Trophoblast cell (in vitro differentiated cells and primary cell): ENCODE measurements at regions not wholly inside any gene's neighbourhood (a gene's known extent, or its start where the extent isn't known, plus 50 kb on each side); places are given as distances from the start of the nearest gene placed in this dataset.

Experiments used
- DNase-seq, 2 donors: peaks; one replicate each; pipeline ENCODE4 v3.0.0-alpha.2; 2016
- H2AFZ ChIP-seq: 2 replicates; pipeline ENCODE4 v1.6.1; 2013; ENCODE audit warnings: low read length, moderate library complexity, mild to moderate bottlenecking; ENCODE audit not compliant: insufficient read depth, poor library complexity
- H2AK5ac ChIP-seq: 2 replicates; pipeline ENCODE4 v1.6.1; 2013; ENCODE audit warnings: mild to moderate bottlenecking, low read length
- H2BK120ac ChIP-seq: 2 replicates; pipeline ENCODE4 v1.6.1; 2013; ENCODE audit warnings: low read length, mild to moderate bottlenecking, moderate library complexity; ENCODE audit not compliant: insufficient read depth, poor library complexity
- H2BK12ac ChIP-seq: 2 replicates; pipeline ENCODE4 v1.6.1; 2013; ENCODE audit warnings: mild to moderate bottlenecking, low read length, moderate library complexity
- H2BK5ac ChIP-seq: 2 replicates; pipeline ENCODE4 v1.6.1; 2013; ENCODE audit warnings: low read length, low read depth, moderate library complexity, mild to moderate bottlenecking; ENCODE audit not compliant: poor library complexity
- H3K14ac ChIP-seq: 2 replicates; pipeline ENCODE4 v1.6.1; 2013; ENCODE audit warnings: mild to moderate bottlenecking, low read length
- H3K18ac ChIP-seq: 2 replicates; pipeline ENCODE4 v1.6.1; 2013; ENCODE audit warnings: mild to moderate bottlenecking, low read length
- H3K23ac ChIP-seq: 2 replicates; pipeline ENCODE4 v1.6.1; 2013; ENCODE audit warnings: low read length
- H3K27ac ChIP-seq: 2 replicates; pipeline ENCODE4 v1.5.1; 2013; ENCODE audit warnings: low read depth, mild to moderate bottlenecking, inconsistent platforms, low read length, moderate library complexity
- H3K27me3 ChIP-seq: 2 replicates; pipeline ENCODE4 v1.6.1; 2013; ENCODE audit warnings: inconsistent platforms, mild to moderate bottlenecking, low read length, moderate library complexity; ENCODE audit not compliant: insufficient read depth
- H3K36me3 ChIP-seq, 2 experiments: 1 replicate in 1 of 2; 2 replicates in 1 of 2; pipeline ENCODE4 v1.6.1; 2013; ENCODE audit warnings: low read length in 2 of 2, mild to moderate bottlenecking in 2 of 2, moderate library complexity in 1 of 2; ENCODE audit not compliant: insufficient read depth in 2 of 2, control insufficient read depth in 1 of 2
- H3K4ac ChIP-seq: 2 replicates; pipeline ENCODE4 v1.6.1; 2013; ENCODE audit warnings: low read depth, mild to moderate bottlenecking, low read length, moderate library complexity
- H3K4me1 ChIP-seq, 2 experiments: 1 replicate in 1 of 2; 2 replicates in 1 of 2; pipeline ENCODE4 v1.6.1; 2013; ENCODE audit warnings: low read length in 2 of 2, mild to moderate bottlenecking in 2 of 2, moderate library complexity in 1 of 2; ENCODE audit not compliant: insufficient read depth in 2 of 2, control insufficient read depth in 1 of 2
- H3K4me2 ChIP-seq: 2 replicates; pipeline ENCODE4 v1.6.1; 2013; ENCODE audit warnings: inconsistent platforms, mild to moderate bottlenecking, low read length, moderate library complexity
- H3K4me3 ChIP-seq: 2 replicates; pipeline ENCODE4 v1.5.1; 2013; ENCODE audit warnings: mild to moderate bottlenecking, low read depth, low read length, inconsistent platforms
- H3K79me1 ChIP-seq: one replicate; pipeline ENCODE4 v1.6.1; 2013; ENCODE audit warnings: low read length
- H3K79me2 ChIP-seq: 2 replicates; pipeline ENCODE4 v1.6.1; 2013; ENCODE audit warnings: low read length, mild to moderate bottlenecking; ENCODE audit not compliant: control insufficient read depth, insufficient read depth, poor library complexity
- H3K9ac ChIP-seq: 2 replicates; pipeline ENCODE4 v1.6.1; 2013; ENCODE audit warnings: mild to moderate bottlenecking, low read length
- H3K9me3 ChIP-seq: 2 replicates; pipeline ENCODE4 v1.6.1; 2013; ENCODE audit warnings: low read depth, mild to moderate bottlenecking, control low read depth, inconsistent platforms, low read length; ENCODE audit not compliant: insufficient read depth
- H4K12ac ChIP-seq: 2 replicates; pipeline ENCODE4 v1.6.1; 2013; ENCODE audit warnings: low read depth, mild to moderate bottlenecking, low read length, moderate library complexity
- H4K8ac ChIP-seq: 2 replicates; pipeline ENCODE4 v1.6.1; 2013; ENCODE audit warnings: low read depth, mild to moderate bottlenecking, low read length, moderate library complexity
- H4K91ac ChIP-seq: one replicate; pipeline ENCODE4 v1.6.1; 2013; ENCODE audit warnings: low read depth, mild to moderate bottlenecking, low read length, moderate library complexity
- WGBS: extraction: QIAGEN DNeasy Blood & Tissue Kit; methylation state at CpG from one replicate; pipeline ENCODE4 v1.1.7; 2013; ENCODE audit warnings: missing lambda C conversion rate; ENCODE audit not compliant: insufficient read length, insufficient coverage; ENCODE audit errors: extremely low coverage; 5-methylcytosine and 5-hydroxymethylcytosine counted together

DNA sequence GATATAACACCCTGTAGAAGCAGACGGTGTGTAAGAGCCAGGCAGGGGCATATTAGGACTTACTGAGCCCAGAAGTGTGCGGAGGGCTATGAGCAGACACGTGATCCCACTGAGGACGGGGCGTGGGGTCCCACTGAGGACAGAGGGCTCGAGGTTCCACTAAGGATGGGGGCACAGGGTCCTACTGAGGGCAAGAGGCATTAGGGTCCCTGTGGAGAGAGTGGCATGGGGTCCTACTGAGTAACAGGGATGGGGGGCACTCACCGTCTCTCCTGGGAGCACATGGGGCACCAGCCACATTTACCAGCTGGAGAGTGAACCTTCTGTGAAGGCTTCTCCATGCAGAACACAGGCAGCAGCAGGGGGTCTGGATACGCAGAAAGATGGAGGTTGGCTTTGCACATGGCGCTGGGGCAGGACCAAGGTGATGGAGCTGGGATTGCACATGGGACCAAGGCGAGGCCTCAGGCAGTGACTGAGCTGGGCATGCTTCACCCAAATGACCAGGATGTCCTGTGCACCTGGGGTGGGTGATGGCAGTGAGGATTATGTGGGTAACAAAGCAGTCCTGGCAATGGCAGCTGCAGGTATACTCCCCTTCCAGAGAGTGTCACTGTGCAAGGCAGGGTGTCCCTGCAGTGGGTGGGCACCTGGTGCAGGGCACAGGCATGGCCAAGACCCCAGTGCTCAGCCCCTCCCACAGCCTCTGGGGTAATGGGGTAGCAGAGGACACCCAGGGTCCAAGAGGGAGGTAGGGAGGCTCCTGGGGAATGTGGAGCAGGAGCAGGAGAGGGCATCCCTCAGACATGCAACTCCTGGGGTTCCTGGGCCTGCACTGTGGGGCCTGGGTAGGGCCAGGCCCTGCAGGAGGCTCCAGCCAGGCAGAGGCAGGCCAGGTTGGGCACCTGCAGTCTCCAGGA lies 278.1 kb downstream of the TCERG1L start:
- H2BK5ac ChIP-seq, result no peak overlapping the region
- no peaks in the 10 kb centered on the region for H3K79me2 ChIP-seq
- H3K14ac ChIP-seq, result no peak overlapping the region
- no peak overlapping the region for H4K91ac ChIP-seq
- no peak overlapping the region for H2AFZ ChIP-seq
- no peak overlapping the region for H2BK12ac ChIP-seq
- no peak overlapping the region for H3K23ac ChIP-seq
- no peak overlapping the region for H2AK5ac ChIP-seq
- H3K36me3 ChIP-seq, result no peaks in the 10 kb centered on the region
- no peak overlapping the region for H4K8ac ChIP-seq
- H3K18ac ChIP-seq, result no peak overlapping the region
- no CpG with 5 or more reads among the region's 10 CpGs for WGBS
- no peak for DNase-seq
- H3K4me1 ChIP-seq, result peaks cover 0 to 2% of the 10 kb centered on the region in 2 experiments
- no peak overlapping the region for H3K27ac ChIP-seq
- H3K4ac ChIP-seq, result no peak overlapping the region
- no peak overlapping the region for H4K12ac ChIP-seq
- H3K4me2 ChIP-seq, result no peak overlapping the region
- no peaks in the 10 kb centered on the region for H3K9me3 ChIP-seq
- no peaks in the 10 kb centered on the region for H3K79me1 ChIP-seq
- no peak overlapping the region for H3K9ac ChIP-seq
- no peak overlapping the region for H3K4me3 ChIP-seq
- no peaks in the 10 kb centered on the region for H3K27me3 ChIP-seq
- H2BK120ac ChIP-seq, result no peak overlapping the region

DNA sequence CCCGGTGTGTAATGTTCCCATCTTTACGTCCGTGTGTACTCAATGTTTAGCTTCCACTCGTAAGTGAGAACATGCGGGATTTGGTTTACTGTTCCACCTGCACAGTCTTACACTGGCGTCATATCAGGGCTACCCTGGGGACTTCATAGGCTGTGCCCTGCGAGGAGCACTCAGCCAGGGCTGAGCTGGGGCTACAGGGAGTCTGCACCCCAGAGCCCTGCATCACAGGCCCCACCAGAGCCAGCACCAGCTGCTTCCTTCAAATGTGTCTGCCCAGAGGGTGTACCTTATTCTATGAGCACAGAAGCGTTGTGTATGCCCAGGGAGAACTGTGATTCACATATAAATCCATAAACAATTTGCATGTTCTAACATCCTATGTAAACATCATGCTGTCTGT lies 277.1 kb downstream of the TCERG1L start:
- H3K4me1 ChIP-seq, result peaks cover 0 to 2% of the 10 kb centered on the region in 2 experiments
- H2AK5ac ChIP-seq, result no peak overlapping the region
- H3K23ac ChIP-seq, result no peak overlapping the region
- H3K79me2 ChIP-seq, result no peaks in the 10 kb centered on the region
- no peak overlapping the region for H2BK12ac ChIP-seq
- no peak overlapping the region for H4K8ac ChIP-seq
- H3K4me2 ChIP-seq, result no peak overlapping the region
- no CpG with 5 or more reads among the region's 8 CpGs for WGBS
- H2BK5ac ChIP-seq, result no peak overlapping the region
- H2AFZ ChIP-seq, result no peak overlapping the region
- H4K91ac ChIP-seq, result no peak overlapping the region
- no peaks in the 10 kb centered on the region for H3K79me1 ChIP-seq
- no peak overlapping the region for H3K18ac ChIP-seq
- no peaks in the 10 kb centered on the region for H3K36me3 ChIP-seq
- H2BK120ac ChIP-seq, result no peak overlapping the region
- H3K9me3 ChIP-seq, result no peaks in the 10 kb centered on the region
- H4K12ac ChIP-seq, result no peak overlapping the region
- H3K9ac ChIP-seq, result no peak overlapping the region
- no peak for DNase-seq
- H3K4me3 ChIP-seq, result no peak overlapping the region
- H3K27me3 ChIP-seq, result no peaks in the 10 kb centered on the region
- H3K27ac ChIP-seq, result no peak overlapping the region
- H3K14ac ChIP-seq, result no peak overlapping the region
- H3K4ac ChIP-seq, result no peak overlapping the region

DNA sequence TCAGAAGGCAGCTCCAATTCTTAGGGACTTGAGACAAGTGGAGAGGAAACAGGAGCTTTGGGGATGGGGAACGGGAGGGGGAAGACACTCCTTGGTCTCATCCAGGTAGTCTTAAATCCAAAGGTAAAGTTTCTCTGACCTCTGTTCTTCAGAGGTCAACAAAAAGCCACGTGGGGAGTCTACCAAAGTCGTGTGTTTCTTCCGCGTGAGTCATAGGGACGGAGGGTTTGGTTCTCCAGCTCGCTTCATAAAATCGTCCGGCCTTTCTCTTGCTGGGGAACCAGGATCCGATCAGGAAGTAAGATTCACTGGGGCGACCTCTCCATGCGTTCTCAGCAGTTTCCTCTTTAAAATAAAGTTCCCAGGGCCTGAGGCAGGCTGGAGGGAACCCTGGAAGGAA lies 275.7 kb downstream of the TCERG1L start:
- Histone ChIP-seq H2AK5ac (no peak overlapping the region), H4K12ac (no peak overlapping the region), H2BK120ac (no peak overlapping the region), H3K27ac (no peak overlapping the region), H3K4me2 (no peak overlapping the region), H3K18ac (no peak overlapping the region), H2AFZ (no peak overlapping the region), H3K4me3 (no peak overlapping the region), H3K36me3 (no peaks in the 10 kb centered on the region), H3K27me3 (no peaks in the 10 kb centered on the region), H3K14ac (no peak overlapping the region), H3K4ac (no peak overlapping the region), H2BK12ac (no peak overlapping the region), H3K79me2 (no peaks in the 10 kb centered on the region), H3K9me3 (peaks cover 2% of the 10 kb centered on the region), H3K79me1 (no peaks in the 10 kb centered on the region), H4K91ac (no peak overlapping the region), H2BK5ac (no peak overlapping the region), H3K4me1 (peaks cover 0 to 2% of the 10 kb centered on the region in 2 experiments), H3K23ac (no peak overlapping the region), H3K9ac (no peak overlapping the region), H4K8ac (no peak overlapping the region)
- WGBS, result no CpG with 5 or more reads among the region's 12 CpGs
- no peak for DNase-seq

DNA sequence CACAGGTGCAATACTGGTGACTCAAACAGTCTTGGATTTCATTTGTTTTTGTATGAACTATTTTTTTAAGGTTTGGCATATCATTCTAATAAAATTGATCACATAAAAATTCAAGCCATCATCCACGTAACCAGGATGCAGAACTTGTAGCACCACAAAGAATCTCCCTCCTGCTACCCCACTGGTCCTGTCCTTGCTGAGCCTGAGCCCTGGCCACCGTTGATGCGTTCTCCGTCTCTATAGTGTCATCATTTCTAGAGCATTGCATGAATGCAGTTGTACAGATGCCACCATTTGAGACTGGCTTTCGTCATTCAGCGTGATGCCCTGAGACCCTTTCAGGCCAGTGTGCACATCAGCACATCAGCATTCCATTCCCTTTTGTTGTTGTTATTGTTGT lies 273.5 kb downstream of the TCERG1L start:
- no CpG with 5 or more reads among the region's 6 CpGs for WGBS
- DNase-seq, result no peak
- peaks cover 0 to 2% of the 10 kb centered on the region in 2 experiments for H3K4me1 ChIP-seq
- no peak overlapping the region for H3K4ac ChIP-seq
- H3K36me3 ChIP-seq, result no peaks in the 10 kb centered on the region
- H3K9ac ChIP-seq, result no peak overlapping the region
- no peak overlapping the region for H3K14ac ChIP-seq
- no peak overlapping the region for H2AK5ac ChIP-seq
- H3K4me2 ChIP-seq, result no peak overlapping the region
- H3K18ac ChIP-seq, result no peak overlapping the region
- H3K27ac ChIP-seq, result no peak overlapping the region
- no peaks in the 10 kb centered on the region for H3K79me1 ChIP-seq
- H4K91ac ChIP-seq, result no peak overlapping the region
- peaks cover 7% of the 10 kb centered on the region for H3K9me3 ChIP-seq
- no peak overlapping the region for H4K8ac ChIP-seq
- no peaks in the 10 kb centered on the region for H3K79me2 ChIP-seq
- no peak overlapping the region for H2BK12ac ChIP-seq
- no peak overlapping the region for H2AFZ ChIP-seq
- H2BK120ac ChIP-seq, result no peak overlapping the region
- no peak overlapping the region for H3K23ac ChIP-seq
- H3K27me3 ChIP-seq, result no peaks in the 10 kb centered on the region
- H2BK5ac ChIP-seq, result no peak overlapping the region
- H3K4me3 ChIP-seq, result no peak overlapping the region
- no peak overlapping the region for H4K12ac ChIP-seq
